ENCODE measurements at regions not wholly inside any gene's neighbourhood (a gene's known extent, or its start where the extent isn't known, plus 50 kb on each side); places are given as distances from the start of the nearest gene placed in this dataset.

- TF ChIP-seq CTCF (IDR thresholded peaks at IDR 0.05; ENCODE audit: low read length) = no peak
- no peak for TF ChIP-seq EZH2 (optimal IDR thresholded peaks at IDR 0.05; ENCODE audit: low read depth, low read length)
- no peak for TF ChIP-seq EZH2phosphoT487 (IDR thresholded peaks at IDR 0.05; ENCODE audit: low read length)
Observed at GRCh38 chrX:122203399-122203798, 980.7 kb upstream of the GRIA3 start.
